ENCODE measurements at regions not wholly inside any gene's neighbourhood (a gene's known extent, or its start where the extent isn't known, plus 50 kb on each side); places are given as distances from the start of the nearest gene placed in this dataset.
"Not testable (repeated sequence)": the region's sequence is repeated elsewhere in the genome, so short reads cannot be mapped to it uniquely, and the experiment has no call there.

- TF ChIP-seq, protein P1, sequence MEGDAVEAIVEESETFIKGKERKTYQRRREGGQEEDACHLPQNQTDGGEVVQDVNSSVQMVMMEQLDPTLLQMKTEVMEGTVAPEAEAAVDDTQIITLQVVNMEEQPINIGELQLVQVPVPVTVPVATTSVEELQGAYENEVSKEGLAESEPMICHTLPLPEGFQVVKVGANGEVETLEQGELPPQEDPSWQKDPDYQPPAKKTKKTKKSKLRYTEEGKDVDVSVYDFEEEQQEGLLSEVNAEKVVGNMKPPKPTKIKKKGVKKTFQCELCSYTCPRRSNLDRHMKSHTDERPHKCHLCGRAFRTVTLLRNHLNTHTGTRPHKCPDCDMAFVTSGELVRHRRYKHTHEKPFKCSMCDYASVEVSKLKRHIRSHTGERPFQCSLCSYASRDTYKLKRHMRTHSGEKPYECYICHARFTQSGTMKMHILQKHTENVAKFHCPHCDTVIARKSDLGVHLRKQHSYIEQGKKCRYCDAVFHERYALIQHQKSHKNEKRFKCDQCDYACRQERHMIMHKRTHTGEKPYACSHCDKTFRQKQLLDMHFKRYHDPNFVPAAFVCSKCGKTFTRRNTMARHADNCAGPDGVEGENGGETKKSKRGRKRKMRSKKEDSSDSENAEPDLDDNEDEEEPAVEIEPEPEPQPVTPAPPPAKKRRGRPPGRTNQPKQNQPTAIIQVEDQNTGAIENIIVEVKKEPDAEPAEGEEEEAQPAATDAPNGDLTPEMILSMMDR (IDR thresholded peaks at IDR 0.05; ENCODE audit: insufficient read depth, low read length): not testable (repeated sequence)
- not testable (repeated sequence) for TF ChIP-seq POLR2AphosphoS5, GABPA (IDR thresholded peaks at IDR 0.05; ENCODE audit: low read depth)
- TF ChIP-seq, protein P2, sequence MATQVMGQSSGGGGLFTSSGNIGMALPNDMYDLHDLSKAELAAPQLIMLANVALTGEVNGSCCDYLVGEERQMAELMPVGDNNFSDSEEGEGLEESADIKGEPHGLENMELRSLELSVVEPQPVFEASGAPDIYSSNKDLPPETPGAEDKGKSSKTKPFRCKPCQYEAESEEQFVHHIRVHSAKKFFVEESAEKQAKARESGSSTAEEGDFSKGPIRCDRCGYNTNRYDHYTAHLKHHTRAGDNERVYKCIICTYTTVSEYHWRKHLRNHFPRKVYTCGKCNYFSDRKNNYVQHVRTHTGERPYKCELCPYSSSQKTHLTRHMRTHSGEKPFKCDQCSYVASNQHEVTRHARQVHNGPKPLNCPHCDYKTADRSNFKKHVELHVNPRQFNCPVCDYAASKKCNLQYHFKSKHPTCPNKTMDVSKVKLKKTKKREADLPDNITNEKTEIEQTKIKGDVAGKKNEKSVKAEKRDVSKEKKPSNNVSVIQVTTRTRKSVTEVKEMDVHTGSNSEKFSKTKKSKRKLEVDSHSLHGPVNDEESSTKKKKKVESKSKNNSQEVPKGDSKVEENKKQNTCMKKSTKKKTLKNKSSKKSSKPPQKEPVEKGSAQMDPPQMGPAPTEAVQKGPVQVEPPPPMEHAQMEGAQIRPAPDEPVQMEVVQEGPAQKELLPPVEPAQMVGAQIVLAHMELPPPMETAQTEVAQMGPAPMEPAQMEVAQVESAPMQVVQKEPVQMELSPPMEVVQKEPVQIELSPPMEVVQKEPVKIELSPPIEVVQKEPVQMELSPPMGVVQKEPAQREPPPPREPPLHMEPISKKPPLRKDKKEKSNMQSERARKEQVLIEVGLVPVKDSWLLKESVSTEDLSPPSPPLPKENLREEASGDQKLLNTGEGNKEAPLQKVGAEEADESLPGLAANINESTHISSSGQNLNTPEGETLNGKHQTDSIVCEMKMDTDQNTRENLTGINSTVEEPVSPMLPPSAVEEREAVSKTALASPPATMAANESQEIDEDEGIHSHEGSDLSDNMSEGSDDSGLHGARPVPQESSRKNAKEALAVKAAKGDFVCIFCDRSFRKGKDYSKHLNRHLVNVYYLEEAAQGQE (IDR thresholded peaks at IDR 0.05; ENCODE audit: insufficient replicate concordance, low read depth): not testable (repeated sequence)
Observed at GRCh38 chr1:145182606-145183413, 59.2 kb downstream of the PPIAL4D start.
